Nephron progenitor cell (in vitro differentiated cells): ENCODE measurements at regions not wholly inside any gene's neighbourhood (a gene's known extent, or its start where the extent isn't known, plus 50 kb on each side); places are given as distances from the start of the nearest gene placed in this dataset.

ENCODE experiments used
- DNase-seq: peaks from one replicate; pipeline ENCODE4 v3.0.0; 2021
- H3K27ac Mint-ChIP-seq: 2 replicates; pipeline ENCODE4 v1.8.0; 2021; ENCODE audit warnings: mild to moderate bottlenecking, moderate library complexity, mixed read lengths
- H3K27me3 Mint-ChIP-seq: 2 replicates; pipeline ENCODE4 v1.8.0; 2021; ENCODE audit warnings: mild to moderate bottlenecking, low read depth, mixed read lengths; ENCODE audit not compliant: poor library complexity
- H3K36me3 Mint-ChIP-seq: 2 replicates; pipeline ENCODE4 v1.8.0; 2021; ENCODE audit warnings: low read depth, mixed read lengths
- H3K4me1 Mint-ChIP-seq: 2 replicates; pipeline ENCODE4 v1.8.0; 2021; ENCODE audit warnings: mixed read lengths
- H3K4me3 Mint-ChIP-seq: 2 replicates; pipeline ENCODE4 v1.8.0; 2021; ENCODE audit warnings: mild to moderate bottlenecking, moderate library complexity, mixed read lengths
- H3K9me3 Mint-ChIP-seq: 2 replicates; pipeline ENCODE4 v1.8.0; 2021; ENCODE audit warnings: mild to moderate bottlenecking, moderate library complexity, mixed read lengths
- CTCF ChIP-seq: fragments of 200-600 bp; sonication (generic); IDR thresholded peaks from 2 replicates; pipeline ENCODE4 v1.5.0; 2021; ENCODE audit warnings: antibody characterized with exemption

DNA sequence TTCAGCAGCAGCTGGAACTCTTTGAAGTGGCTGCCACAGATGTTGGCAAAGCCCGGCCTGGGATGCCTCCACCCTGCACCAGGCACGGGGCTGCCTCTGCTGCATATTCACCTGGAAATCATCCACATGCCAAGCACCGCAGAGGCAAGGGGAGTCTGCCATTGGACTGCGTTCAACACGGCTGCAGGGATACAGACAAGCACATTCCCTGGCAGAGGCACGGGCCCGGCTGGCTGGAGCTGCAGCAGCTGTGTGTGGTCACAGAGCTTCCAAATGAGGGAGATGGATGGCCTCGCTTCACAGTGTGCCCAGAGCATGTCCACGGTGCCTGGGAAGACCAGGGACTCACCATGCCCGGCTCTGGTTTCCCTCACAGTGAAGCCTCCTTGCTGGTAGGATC, 1378.9 kb downstream of the TBC1D22A start:
- Mint-ChIP-seq H3K9me3 (no peaks in the 10 kb centered on the region), H3K4me3 (no peak overlapping the region), H3K27ac (no peak overlapping the region), H3K4me1 (peaks cover 62% of the 10 kb centered on the region), H3K27me3 (peaks cover 10% of the 10 kb centered on the region), H3K36me3 (no peaks in the 10 kb centered on the region)
- DNase-seq: no peak
- no peak for TF ChIP-seq CTCF

DNA sequence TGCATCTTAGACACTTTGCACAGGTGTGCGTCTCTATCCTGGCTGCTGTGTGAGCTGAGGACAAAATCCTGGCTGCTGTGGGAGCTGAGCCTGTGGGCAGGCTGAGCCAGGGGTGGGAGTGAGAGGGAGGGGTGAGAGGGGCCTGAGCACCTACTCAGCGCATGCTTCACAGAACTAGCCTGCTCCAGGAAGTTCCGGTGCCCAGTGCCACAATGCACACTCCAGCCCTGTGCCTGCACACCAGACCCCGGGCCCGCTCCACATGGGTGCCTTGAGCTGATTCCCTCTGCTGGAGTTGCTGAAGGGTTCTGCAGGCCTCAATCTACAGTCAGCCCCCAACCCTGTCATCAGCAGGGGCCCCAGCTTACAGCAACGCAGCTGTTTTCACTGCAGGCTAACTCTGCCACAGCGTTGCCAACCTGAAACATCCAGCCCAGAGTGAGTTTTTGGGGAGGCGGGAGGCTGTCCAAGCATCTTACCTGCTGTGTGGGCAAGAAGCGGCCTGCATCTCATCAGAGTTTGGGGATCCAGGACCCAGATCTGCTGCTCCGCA, 1377.9 kb downstream of the TBC1D22A start:
- H3K27ac Mint-ChIP-seq: no peak overlapping the region
- TF ChIP-seq CTCF: no peak
- no peak for DNase-seq
- H3K4me3 Mint-ChIP-seq: no peak overlapping the region
- peaks cover 8% of the 10 kb centered on the region for H3K27me3 Mint-ChIP-seq
- peaks cover 57% of the 10 kb centered on the region for H3K4me1 Mint-ChIP-seq
- no peaks in the 10 kb centered on the region for H3K36me3 Mint-ChIP-seq
- peaks cover 5% of the 10 kb centered on the region for H3K9me3 Mint-ChIP-seq

DNA sequence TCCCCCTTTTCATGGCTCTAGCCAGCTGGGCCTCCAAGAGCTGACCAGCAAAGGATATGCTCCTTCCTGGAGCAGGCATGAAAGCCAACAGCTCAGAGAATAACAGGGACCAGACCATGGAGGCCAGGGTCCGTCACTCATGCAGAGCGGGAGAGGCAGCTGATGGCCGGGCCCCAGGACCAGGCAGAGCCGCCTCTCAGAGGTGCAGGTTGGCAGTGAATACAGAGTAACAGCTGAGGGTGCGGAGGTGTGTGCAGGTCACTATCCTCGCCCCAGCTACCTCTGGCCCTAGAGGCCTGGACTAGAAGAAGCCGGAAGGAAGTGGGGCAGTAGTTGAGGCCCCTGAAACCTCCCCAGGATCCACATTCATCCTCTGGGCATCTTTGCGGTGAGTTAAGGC, 1377.3 kb downstream of the TBC1D22A start:
- no peak for DNase-seq
- Mint-ChIP-seq H3K27ac (no peak overlapping the region), H3K4me1 (peaks cover 52% of the 10 kb centered on the region), H3K36me3 (no peaks in the 10 kb centered on the region), H3K9me3 (peaks cover 8% of the 10 kb centered on the region), H3K27me3 (peaks cover 4% of the 10 kb centered on the region), H3K4me3 (no peak overlapping the region)
- TF ChIP-seq CTCF: no peak

- H3K4me3 Mint-ChIP-seq: no peak overlapping the region
- H3K9me3 Mint-ChIP-seq: peaks cover 17% of the 10 kb centered on the region
- H3K36me3 Mint-ChIP-seq: no peaks in the 10 kb centered on the region
- no peak overlapping the region for H3K27ac Mint-ChIP-seq
- H3K4me1 Mint-ChIP-seq: peaks cover 43% of the 10 kb centered on the region
- no peak for DNase-seq
- H3K27me3 Mint-ChIP-seq: no peaks in the 10 kb centered on the region
- no peak for TF ChIP-seq CTCF
Observed at GRCh38 chr22:48138855-48139254, 1376.4 kb downstream of the TBC1D22A start.

- H3K4me1 Mint-ChIP-seq: peaks cover 43% of the 10 kb centered on the region
Observed at GRCh38 chr22:48138427-48138826, 1376.0 kb downstream of the TBC1D22A start.

More at GRCh38 chr22:48138427-48138826, 1376.0 kb downstream of the TBC1D22A start:
- Mint-ChIP-seq H3K27ac (no peak overlapping the region), H3K36me3 (no peaks in the 10 kb centered on the region), H3K9me3 (peaks cover 19% of the 10 kb centered on the region), H3K27me3 (no peaks in the 10 kb centered on the region), H3K4me3 (no peak overlapping the region)
- DNase-seq: no peak
- TF ChIP-seq CTCF: no peak
